ENCODE measurements at regions not wholly inside any gene's neighbourhood (a gene's known extent, or its start where the extent isn't known, plus 50 kb on each side); places are given as distances from the start of the nearest gene placed in this dataset.

- no peak for TF ChIP-seq CTCF (IDR thresholded peaks at IDR 0.05)
- no peak for TF ChIP-seq EZH2 (IDR thresholded peaks at IDR 0.05)
Measured at GRCh38 chr10:129275886-129276285, 191.2 kb upstream of the MGMT start.
